Activated naive CD4-positive, alpha-beta T cell treated with anti-CD3 and anti-CD28 coated beads for 36 hours (primary cell): ENCODE measurements at regions not wholly inside any gene's neighbourhood (a gene's known extent, or its start where the extent isn't known, plus 50 kb on each side); places are given as distances from the start of the nearest gene placed in this dataset.

ENCODE experiments used
- CTCF ChIA-PET: fragments of 350-600 bp; sonication (Branson Sonifier 250); formaldehyde crosslinking; loops from one replicate; lab custom pipeline; 2021; ENCODE audit warnings: antibody characterized with exemption; lab: Charles Lee
- DNase-seq: peaks from one replicate; pipeline ENCODE4 v3.0.0-alpha.2; 2020
- H3K27ac Mint-ChIP-seq: one replicate; pipeline ENCODE4 v1.8.0; 2021; ENCODE audit warnings: mild to moderate bottlenecking, mixed read lengths
- H3K27me3 Mint-ChIP-seq: one replicate; pipeline ENCODE4 v1.8.0; 2021; ENCODE audit warnings: low read depth, mixed read lengths
- H3K36me3 Mint-ChIP-seq: one replicate; pipeline ENCODE4 v1.8.0; 2021; ENCODE audit warnings: low read depth, mixed read lengths
- H3K4me1 Mint-ChIP-seq: one replicate; pipeline ENCODE4 v1.8.0; 2021; ENCODE audit warnings: low read depth, mixed read lengths
- H3K4me3 Mint-ChIP-seq: one replicate; pipeline ENCODE4 v1.8.0; 2021; ENCODE audit warnings: mild to moderate bottlenecking, moderate library complexity, mixed read lengths
- H3K9me3 Mint-ChIP-seq: one replicate; pipeline ENCODE4 v1.8.0; 2021; ENCODE audit warnings: mixed read lengths
- intact Hi-C: fragments of 100-400 bp; cut with micrococcal nuclease; formaldehyde crosslinking; loops from one replicate; pipeline ENCODE4 v1.15.1; 2023

DNA sequence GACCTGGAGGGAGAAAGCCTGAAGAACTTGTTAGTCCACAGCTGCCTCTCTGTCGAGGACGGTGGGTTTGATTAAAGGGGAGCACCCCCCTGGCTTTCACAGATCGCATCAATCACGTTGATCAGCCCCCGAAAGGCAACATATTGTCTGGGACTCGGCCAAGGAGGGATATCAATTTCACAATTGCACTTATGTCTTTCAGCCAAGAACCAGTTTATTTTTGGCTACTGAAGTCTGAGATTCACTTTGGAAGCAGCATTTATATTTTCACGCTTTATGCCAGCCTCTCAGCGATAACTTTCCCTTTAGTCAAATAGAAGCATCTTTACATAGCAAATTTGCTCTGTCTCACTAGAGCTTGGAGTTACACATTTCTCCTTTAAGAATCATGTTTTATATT, 253.2 kb upstream of the RRP15 start:
- Mint-ChIP-seq H3K36me3 (no peaks in the 10 kb centered on the region), H3K27ac (no peak overlapping the region), H3K9me3 (peaks cover 3% of the 10 kb centered on the region), H3K27me3 (no peaks in the 10 kb centered on the region), H3K4me3 (no peak overlapping the region), H3K4me1 (no peaks in the 10 kb centered on the region)
- intact Hi-C loops, result no loop called here
- CTCF ChIA-PET, result interaction anchor here (0.6 to 0.7 kb wide), 2 partner anchors 42 to 504 kb away, joined by 3 read pairs; no protein-coding TSS in a partner anchor
- DNase-seq, result no peak

GRCh38 chr1:218034468-218034867, 250.6 kb upstream of the RRP15 start:
- no peaks in the 10 kb centered on the region for H3K27me3 Mint-ChIP-seq
- H3K4me1 Mint-ChIP-seq, result no peaks in the 10 kb centered on the region
- H3K36me3 Mint-ChIP-seq, result no peaks in the 10 kb centered on the region
- no peak overlapping the region for H3K27ac Mint-ChIP-seq
- H3K9me3 Mint-ChIP-seq, result peaks cover 1% of the 10 kb centered on the region
- CTCF ChIA-PET, result interaction anchor here (0.6 kb wide), 1 partner anchor 15 kb away, joined by 3 read pairs; no protein-coding TSS in a partner anchor
- no peak overlapping the region for H3K4me3 Mint-ChIP-seq
- intact Hi-C loops, result no loop called here
- no peak for DNase-seq

DNA sequence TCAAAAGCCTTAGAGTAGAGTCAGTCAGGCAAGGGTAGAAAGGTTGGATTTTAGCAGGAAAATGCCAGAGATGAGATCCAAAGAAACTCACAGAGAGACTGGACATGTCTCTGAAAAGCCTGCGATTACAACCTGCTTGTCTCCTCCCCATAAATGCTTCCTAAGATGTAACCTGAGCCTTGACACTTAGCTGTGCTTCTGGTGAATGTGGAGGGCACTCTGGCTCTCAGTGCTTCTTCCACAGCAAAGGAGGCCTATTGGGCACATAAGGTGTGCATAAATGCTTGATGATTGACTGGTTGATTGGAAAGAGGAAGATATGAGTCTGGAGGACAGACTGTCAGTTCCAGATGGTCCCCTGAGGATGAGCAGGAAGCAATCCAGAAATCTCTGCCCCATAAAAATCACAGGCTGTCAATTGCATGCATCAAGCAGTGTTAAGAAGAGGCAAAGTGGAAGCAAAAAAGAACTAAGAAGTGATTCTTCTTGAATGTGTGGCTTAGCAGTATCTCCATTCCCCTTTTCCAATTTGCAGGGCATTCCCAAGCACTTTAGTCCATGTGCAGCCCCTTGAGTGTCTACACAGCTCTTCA, 236.2 kb upstream of the RRP15 start:
- CTCF ChIA-PET, result interaction anchor here (0.7 kb wide), 1 partner anchor 15 kb away, joined by 3 read pairs; no protein-coding TSS in a partner anchor
- H3K27ac Mint-ChIP-seq, result no peak overlapping the region
- no peak for DNase-seq
- H3K9me3 Mint-ChIP-seq, result no peaks in the 10 kb centered on the region
- H3K36me3 Mint-ChIP-seq, result no peaks in the 10 kb centered on the region
- H3K4me1 Mint-ChIP-seq, result no peaks in the 10 kb centered on the region
- H3K4me3 Mint-ChIP-seq, result no peak overlapping the region
- intact Hi-C loops, result no loop called here
- H3K27me3 Mint-ChIP-seq, result no peaks in the 10 kb centered on the region

GRCh38 chr1:218049641-218050040, 235.5 kb upstream of the RRP15 start:
- Mint-ChIP-seq H3K27me3 (no peaks in the 10 kb centered on the region), H3K9me3 (no peaks in the 10 kb centered on the region), H3K4me3 (no peak overlapping the region), H3K36me3 (no peaks in the 10 kb centered on the region), H3K4me1 (no peaks in the 10 kb centered on the region), H3K27ac (no peak overlapping the region)
- CTCF ChIA-PET, result interaction anchor here (0.6 to 1.5 kb wide), 2 partner anchors 16 to 620 kb away, joined by 3 to 6 read pairs; no protein-coding TSS in a partner anchor
- intact Hi-C loops, result no loop called here
- no peak for DNase-seq

DNA sequence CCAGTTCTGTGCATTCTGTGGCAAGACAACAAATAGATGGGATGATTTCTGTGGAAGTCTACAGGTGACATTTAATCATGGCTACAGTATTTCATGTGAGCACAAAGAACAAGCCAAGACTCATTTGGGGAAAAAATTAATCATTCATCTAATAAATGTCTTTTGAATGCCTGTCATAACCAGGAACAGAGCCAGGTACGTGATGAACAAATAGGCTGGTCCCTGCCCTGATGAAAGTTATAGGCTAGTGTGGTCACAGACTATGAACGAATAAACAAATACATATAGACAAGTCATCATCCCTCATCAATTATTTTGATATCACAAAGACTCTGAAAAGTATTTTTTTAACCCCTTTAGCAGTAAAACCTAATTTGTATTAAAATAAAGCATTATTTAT, 226.4 kb upstream of the RRP15 start:
- intact Hi-C loops, result no loop called here
- Mint-ChIP-seq H3K4me3 (no peak overlapping the region), H3K9me3 (no peaks in the 10 kb centered on the region), H3K4me1 (no peaks in the 10 kb centered on the region), H3K36me3 (no peaks in the 10 kb centered on the region), H3K27ac (no peak overlapping the region), H3K27me3 (no peaks in the 10 kb centered on the region)
- CTCF ChIA-PET, result no interaction called here
- DNase-seq, result no peak

GRCh38 chr1:218064426-218064825, 220.7 kb upstream of the RRP15 start:
- CTCF ChIA-PET, result no interaction called here
- no peak for DNase-seq
- H3K27me3 Mint-ChIP-seq, result no peaks in the 10 kb centered on the region
- no peak overlapping the region for H3K4me3 Mint-ChIP-seq
- H3K9me3 Mint-ChIP-seq, result no peaks in the 10 kb centered on the region
- no peaks in the 10 kb centered on the region for H3K4me1 Mint-ChIP-seq
- intact Hi-C loops, result no loop called here
- H3K27ac Mint-ChIP-seq, result no peak overlapping the region
- no peaks in the 10 kb centered on the region for H3K36me3 Mint-ChIP-seq

DNA sequence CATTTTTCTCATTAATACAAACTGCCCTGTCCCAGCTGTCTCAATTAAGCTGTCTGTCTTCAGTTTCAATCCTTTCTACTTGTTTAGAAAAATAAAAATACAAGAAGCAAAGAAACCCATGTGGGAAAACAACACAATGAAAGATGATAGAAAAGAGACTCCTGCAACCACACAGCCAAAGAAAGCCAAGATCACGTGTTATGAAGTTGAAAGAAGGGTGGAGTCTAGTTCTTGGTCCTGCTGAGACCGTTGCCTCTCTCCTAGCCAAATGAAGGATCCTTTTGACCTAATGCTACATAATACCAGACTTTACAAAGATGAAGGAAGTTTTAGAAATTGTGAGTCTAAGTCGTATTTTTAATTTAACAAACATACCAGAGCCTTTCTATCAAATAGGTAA, 218.8 kb upstream of the RRP15 start:
- Mint-ChIP-seq H3K27ac (no peak overlapping the region), H3K9me3 (peaks cover 4% of the 10 kb centered on the region), H3K4me3 (no peak overlapping the region), H3K4me1 (no peaks in the 10 kb centered on the region), H3K36me3 (no peaks in the 10 kb centered on the region), H3K27me3 (no peaks in the 10 kb centered on the region)
- CTCF ChIA-PET, result no interaction called here
- intact Hi-C loops, result no loop called here
- no peak for DNase-seq

- no peaks in the 10 kb centered on the region for H3K27me3 Mint-ChIP-seq
These were observed 216.9 kb upstream of the RRP15 start for GRCh38 chr1:218068241-218068640.

DNA sequence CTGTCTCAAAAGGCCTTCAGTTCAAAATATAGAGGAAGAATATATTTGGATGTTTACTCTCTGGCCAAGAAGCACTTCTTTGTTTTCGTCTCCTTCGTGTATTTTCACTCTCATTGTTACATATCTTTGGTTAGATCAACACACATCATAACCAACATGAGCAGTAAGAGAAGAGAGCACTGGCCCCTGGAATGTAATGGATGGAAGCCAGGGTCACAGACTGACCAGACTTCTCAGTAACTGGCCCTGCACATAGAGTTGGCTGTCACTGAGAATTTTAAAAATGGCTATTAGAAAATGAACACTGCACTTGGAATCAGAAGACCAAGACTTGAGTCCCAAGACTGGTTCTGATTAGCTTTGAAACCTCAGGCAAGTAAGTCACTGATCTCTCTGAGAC, 215.9 kb upstream of the RRP15 start:
- H3K36me3 Mint-ChIP-seq, result no peaks in the 10 kb centered on the region
- intact Hi-C loops, result no loop called here
- H3K4me1 Mint-ChIP-seq, result no peaks in the 10 kb centered on the region
- CTCF ChIA-PET, result interaction anchor here (1.1 kb wide), 1 partner anchor 34 kb away, joined by 3 read pairs; no protein-coding TSS in a partner anchor
- H3K27ac Mint-ChIP-seq, result no peak overlapping the region
- no peak overlapping the region for H3K4me3 Mint-ChIP-seq
- no peaks in the 10 kb centered on the region for H3K27me3 Mint-ChIP-seq
- peaks cover 4% of the 10 kb centered on the region for H3K9me3 Mint-ChIP-seq
- DNase-seq, result no peak

More at GRCh38 chr1:218068241-218068640, 216.9 kb upstream of the RRP15 start:
- CTCF ChIA-PET, result no interaction called here
- no peaks in the 10 kb centered on the region for H3K4me1 Mint-ChIP-seq
- intact Hi-C loops, result no loop called here
- no peak overlapping the region for H3K27ac Mint-ChIP-seq
- no peak overlapping the region for H3K4me3 Mint-ChIP-seq
- peaks cover 4% of the 10 kb centered on the region for H3K9me3 Mint-ChIP-seq
- no peaks in the 10 kb centered on the region for H3K36me3 Mint-ChIP-seq
- no peak for DNase-seq

GRCh38 chr1:218073062-218073461, 212.0 kb upstream of the RRP15 start:
- intact Hi-C loops, result no loop called here
- Mint-ChIP-seq H3K4me1 (no peaks in the 10 kb centered on the region), H3K4me3 (no peak overlapping the region), H3K9me3 (peaks cover 9% of the 10 kb centered on the region), H3K27ac (no peak overlapping the region), H3K27me3 (no peaks in the 10 kb centered on the region), H3K36me3 (no peaks in the 10 kb centered on the region)
- no peak for DNase-seq
- CTCF ChIA-PET, result no interaction called here

- no peaks in the 10 kb centered on the region for H3K4me1 Mint-ChIP-seq
- H3K9me3 Mint-ChIP-seq, result peaks cover 8% of the 10 kb centered on the region
- no peak for DNase-seq
- no peaks in the 10 kb centered on the region for H3K27me3 Mint-ChIP-seq
- intact Hi-C loops, result no loop called here
- CTCF ChIA-PET, result no interaction called here
- H3K27ac Mint-ChIP-seq, result no peak overlapping the region
- no peaks in the 10 kb centered on the region for H3K36me3 Mint-ChIP-seq
- no peak overlapping the region for H3K4me3 Mint-ChIP-seq
These were observed 206.2 kb upstream of the RRP15 start for GRCh38 chr1:218078916-218079315.

DNA sequence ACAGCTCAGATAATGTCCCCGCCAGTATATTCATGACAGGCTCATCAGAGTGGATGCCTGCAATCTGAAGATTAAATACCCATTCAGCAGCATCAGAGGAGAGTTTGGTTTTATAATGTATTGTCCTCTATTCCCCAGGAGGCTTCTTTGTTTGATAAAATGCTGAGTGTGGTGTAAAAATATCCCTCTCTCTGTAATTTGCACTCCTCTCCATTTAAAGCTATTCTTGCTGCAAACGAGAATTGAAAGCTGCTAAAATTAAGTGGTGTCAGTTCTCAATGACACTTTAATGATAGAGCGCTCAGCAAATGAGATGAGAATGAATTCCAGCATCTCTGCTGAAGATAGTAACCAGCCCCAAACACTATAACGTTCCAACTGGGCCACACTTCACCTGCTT, 205.7 kb upstream of the RRP15 start:
- H3K36me3 Mint-ChIP-seq, result no peaks in the 10 kb centered on the region
- peaks cover 8% of the 10 kb centered on the region for H3K9me3 Mint-ChIP-seq
- CTCF ChIA-PET, result no interaction called here
- intact Hi-C loops, result no loop called here
- H3K4me1 Mint-ChIP-seq, result no peaks in the 10 kb centered on the region
- H3K27ac Mint-ChIP-seq, result no peak overlapping the region
- no peak overlapping the region for H3K4me3 Mint-ChIP-seq
- no peak for DNase-seq
- H3K27me3 Mint-ChIP-seq, result no peaks in the 10 kb centered on the region

DNA sequence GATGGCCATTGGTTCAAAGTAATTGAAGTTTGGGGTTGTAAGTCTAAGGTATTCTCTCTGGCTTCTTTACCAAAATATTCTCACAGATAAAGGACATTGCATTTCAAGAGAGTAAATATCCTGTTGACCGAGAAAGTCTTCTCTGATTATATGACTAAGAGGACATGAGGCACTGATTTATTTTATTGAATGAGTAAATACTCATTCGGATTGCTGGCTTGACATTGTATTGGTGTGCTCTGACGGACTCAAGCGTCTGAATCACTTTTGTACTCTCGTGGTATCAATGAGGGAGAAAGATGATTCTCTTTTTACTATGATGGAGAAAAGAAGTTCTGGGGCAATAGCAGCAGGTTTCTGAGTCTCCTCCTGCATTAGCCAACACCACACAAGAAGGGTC, 205.3 kb upstream of the RRP15 start:
- Mint-ChIP-seq H3K27ac (no peak overlapping the region), H3K27me3 (no peaks in the 10 kb centered on the region), H3K4me1 (no peaks in the 10 kb centered on the region), H3K36me3 (no peaks in the 10 kb centered on the region), H3K9me3 (peaks cover 8% of the 10 kb centered on the region), H3K4me3 (no peak overlapping the region)
- DNase-seq, result no peak
- intact Hi-C loops, result no loop called here
- CTCF ChIA-PET, result no interaction called here
